GM20431 (cell line): ENCODE measurements at regions not wholly inside any gene's neighbourhood (a gene's known extent, or its start where the extent isn't known, plus 50 kb on each side); places are given as distances from the start of the nearest gene placed in this dataset.

ENCODE experiments used
- in situ Hi-C: fragments of 300-500 bp; cut with MseI, MboI; formaldehyde crosslinking; loops from one replicate; pipeline ENCODE4 v1.15.0; 2020; ENCODE audit warnings: low sequenced_read_pairs; ENCODE audit not compliant: unreplicated experiment

DNA sequence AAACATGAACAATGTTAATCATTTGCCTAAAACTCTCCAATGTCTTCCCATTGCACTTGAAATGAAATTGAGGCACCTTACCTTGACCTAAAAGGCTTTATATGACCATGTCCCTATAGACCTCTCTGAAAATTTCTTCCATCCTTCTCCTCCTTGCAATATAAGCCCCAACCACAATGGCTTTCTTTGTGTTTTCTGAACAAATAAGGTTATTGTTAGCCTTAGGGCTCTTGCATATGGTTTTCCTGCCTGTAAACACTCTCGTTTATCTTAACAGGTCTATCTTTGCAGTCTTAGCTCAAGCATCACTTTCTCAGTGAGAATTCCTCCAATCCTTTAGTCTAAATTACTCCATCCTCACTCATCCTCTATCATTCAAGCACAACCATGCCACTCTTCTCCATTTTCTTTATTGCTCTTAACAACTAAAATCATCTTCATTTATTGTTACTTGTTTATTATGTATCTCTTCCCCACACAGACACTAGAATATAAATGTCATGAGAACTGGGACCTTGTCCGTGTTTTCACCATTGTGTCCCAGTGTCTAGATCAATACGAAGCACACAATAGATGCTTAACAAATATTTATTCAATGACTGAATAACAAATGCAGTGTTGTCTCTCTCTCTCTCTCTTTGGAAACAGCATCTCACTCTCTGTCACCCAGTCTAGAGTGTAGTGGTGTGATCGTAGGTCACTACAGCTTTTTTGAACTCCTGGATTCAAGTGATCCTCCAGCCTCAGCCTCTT is 129.3 kb downstream of the RDH14 start:
- in situ Hi-C loops, result no loop called here

DNA sequence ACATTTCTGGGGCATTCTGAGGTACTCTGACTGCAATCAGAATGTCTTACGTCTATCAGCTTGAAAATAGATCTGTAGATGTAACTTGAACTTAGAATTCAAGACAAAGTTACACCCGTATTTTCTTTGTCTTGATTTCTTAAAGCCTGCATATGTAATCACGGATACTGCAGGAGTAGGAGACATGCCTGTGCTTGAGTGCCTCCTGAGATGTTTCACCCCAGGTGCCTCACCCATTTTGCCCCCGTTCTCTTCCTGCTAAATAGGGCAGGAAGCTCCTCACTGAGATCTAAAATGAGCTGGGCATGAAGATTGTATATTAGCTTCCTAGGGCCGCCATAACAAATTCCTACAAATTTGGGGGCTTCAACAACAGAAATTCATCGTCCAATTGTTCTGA is 131.9 kb downstream of the RDH14 start:
- in situ Hi-C loops, result no loop called here

DNA sequence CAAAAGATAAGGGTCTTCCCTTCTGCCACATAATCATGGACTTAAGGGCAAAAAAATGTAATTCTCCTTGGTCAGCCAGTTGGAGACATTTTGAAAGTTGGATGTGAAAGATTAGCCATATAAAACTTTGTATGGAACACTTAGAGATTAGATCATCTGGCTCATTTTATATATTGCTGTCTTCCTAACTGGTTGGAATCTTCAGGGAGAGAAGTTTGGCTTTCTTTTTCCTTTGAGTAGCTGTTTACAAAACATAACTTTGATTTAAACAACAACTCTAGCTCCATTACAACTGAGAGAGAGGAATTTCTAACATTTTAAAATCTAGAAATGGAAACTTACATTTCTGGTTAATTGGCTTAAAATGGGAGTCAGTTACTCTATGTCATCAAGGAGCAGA is 132.7 kb downstream of the RDH14 start:
- in situ Hi-C loops, result no loop called here

DNA sequence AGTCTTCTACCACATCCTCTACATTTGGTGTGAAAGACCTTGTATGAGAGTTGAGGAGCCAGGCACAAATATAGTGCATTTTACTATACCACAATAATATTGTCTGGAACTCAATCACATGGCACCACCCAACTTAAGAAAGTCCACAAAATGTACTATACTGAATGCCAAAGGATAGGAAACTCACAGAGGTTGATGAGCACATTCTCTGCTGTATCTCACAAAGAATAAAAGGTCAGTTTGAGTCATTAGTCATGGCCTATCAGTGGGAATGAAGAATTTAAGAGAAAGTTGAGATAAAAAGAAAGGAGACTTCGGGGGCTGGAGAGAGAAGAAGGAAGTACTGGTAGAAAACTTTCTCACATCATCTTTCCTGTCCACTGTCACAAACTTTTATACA is 134.3 kb downstream of the RDH14 start:
- in situ Hi-C loops, result no loop called here

DNA sequence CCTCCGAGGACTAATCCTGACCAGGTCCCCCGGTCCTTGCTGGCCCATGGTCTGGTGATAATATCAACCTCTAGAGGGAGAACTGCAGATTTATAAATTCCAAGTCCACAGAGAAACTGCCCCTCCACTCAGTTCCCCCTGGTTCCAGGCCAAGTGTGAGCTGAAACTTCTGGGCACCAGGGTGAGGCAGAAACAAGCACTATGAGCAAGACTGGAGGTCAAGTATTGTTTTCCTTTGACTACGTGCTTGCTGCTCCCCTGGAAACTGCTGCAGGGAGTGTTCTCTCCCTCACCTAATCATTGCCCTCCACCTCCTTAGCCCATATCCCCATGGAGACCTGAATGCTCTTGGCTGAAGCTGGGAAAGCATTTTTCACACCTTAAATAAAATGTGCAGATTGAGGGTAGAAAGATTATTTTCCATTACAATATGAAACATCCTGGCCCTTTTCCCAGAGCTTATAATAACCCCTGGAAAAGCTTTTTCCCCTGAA is 135.2 kb downstream of the RDH14 start:
- in situ Hi-C loops, result no loop called here

DNA sequence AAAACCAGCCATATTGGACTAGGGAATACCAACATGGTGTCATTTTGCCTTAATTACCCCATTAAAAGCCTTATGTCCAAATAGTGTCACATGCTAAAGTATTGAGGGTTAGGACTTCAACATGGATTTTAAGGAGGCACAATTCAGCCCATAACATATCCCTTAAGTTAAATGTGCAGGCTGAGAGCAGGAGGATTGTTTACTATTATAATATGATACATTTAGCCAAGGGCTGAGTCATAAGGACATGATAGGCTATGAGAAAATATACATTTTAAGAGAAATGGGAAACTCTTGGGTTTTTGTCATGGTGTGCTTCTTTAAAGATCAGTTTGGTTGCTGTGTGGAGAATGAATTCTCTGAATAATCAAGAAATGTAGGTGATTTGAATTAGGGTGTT is 136.8 kb downstream of the RDH14 start:
- in situ Hi-C loops, result no loop called here

DNA sequence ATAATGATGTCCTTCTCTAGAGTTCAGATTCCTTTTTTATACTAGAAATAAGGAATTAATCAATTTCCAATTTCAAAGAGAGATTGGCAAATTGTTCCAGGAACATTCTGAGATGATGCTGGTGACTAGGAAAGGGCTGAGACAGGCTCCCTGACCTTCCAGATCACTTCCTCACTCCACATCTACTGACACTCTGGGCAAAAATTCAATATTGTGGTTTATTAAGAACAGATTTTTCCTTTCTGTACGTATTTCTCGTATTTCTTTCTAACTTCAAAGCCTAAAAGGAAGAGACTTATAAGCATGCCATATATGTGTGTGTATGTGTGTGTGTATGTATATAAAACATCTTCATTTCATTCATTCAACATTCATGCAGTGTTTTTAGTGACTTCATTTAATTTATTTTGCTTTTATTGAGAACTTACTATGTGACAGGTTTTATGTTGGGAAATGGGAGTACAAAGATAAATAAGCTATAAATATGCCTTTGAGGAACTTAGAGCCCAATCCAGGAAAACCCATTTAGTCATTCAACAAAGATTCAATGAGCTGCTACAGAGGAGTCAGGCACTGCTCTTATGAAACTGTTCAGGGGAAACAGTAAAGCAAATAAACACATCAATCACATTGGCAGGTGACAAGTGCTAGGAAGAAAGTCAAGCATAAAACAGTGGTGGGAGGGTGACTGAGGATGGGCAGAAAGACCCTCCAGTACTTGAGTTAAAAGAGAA is 137.9 kb downstream of the RDH14 start:
- in situ Hi-C loops, result no loop called here

DNA sequence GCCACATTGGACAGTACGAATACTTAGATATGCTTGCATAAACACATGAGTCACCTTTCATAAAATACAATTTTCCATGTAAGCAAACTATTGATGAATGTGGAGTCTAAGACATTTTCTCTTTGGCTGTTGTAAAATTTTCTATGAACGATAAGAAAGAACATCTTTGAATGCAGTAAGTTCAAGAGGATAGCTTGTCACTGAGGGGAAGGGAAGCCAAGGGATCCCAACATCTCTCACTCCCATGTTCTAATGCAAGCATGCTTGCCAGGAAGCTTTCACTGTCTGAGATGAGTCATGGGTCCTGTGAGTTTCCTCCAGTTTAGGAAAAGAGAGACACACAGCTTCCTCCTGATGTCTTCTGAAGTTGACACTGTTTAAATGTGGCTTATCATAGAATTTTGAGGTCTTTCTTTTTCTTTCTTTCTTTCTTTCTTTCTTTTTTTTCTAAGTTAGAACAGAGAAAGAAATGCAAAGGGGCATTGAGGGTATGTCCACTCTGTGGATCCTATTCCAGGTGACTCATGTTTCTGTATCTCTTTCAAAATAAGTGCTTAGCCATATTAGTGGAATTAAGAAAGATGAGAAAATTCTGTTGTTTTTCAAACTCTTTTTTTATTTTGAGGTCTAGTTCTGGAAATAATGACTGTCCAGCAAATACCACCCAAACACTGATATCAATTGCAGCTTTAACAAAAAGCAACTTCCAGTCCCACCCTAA is 146.6 kb downstream of the RDH14 start:
- in situ Hi-C loops, result no loop called here

DNA sequence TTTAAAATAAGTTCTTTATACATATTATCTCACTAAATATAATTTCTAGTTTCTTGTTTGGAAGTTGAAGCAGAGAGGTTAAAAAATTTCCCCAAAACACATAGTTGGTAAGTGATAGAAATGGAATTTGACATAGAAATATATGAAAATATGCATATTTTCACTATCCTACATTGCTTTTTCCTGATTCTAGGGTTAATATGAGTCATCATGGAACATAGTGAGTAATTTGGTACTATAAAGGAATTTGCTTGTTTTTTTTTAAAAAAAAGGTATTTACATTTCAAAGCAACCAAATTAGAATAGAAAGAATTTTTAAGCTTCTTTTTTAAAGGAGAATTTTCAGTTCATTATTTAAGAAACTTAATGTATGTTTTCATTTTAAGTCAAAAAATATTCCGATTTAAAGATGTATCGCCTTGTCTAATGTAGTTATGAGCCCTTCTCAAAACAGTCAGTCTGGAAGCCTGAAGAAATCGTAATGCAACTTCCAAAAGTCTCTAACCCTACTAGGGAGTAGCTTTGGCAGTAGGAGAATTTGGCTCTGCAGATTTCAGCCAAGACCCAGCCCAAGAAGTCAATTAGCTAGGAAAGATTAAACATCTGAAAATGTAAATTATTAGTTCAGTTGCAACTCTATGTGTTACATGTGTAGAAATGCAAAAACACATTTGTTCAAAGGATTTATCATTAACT is 147.3 kb downstream of the RDH14 start:
- in situ Hi-C loops, result no loop called here

DNA sequence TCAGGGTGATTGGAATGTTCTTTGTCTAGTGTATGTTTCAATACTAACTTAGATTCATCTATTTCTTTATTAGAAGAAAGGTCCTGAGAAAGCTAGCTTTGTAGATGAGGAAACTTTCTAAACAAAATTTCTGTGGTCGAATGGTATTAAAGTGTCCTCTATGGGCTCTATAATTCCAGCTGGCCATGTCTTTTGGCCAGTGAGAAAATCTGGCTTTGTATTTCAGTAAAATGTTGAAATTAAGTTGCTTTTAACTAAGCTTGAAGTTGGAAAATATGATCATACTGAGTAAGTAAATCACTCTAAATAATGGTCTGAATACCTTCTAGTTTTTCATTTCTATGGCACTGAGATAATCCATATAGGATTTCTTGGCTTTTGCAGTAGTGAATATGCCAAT is 148.8 kb downstream of the RDH14 start:
- in situ Hi-C loops, result no loop called here

DNA sequence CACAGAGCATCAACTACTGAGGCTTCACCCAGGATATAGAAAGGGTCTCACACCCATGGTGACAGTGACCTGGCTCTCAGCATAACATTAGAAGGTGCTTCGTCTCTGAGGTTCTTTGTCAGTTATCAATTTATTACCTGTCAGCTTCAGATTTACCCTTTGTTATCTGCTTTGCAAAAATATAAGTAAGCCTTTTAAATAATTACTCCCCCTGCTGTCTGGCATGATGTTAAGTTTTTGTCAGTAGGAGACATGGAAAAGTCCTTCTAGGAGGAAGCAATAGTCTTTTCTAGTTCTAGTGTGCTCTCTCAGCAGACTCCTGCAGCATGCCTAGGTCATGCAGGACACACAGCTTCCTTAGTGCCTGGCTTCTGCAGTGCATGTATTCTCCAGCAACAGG is 149.9 kb downstream of the RDH14 start:
- in situ Hi-C loops, result no loop called here

DNA sequence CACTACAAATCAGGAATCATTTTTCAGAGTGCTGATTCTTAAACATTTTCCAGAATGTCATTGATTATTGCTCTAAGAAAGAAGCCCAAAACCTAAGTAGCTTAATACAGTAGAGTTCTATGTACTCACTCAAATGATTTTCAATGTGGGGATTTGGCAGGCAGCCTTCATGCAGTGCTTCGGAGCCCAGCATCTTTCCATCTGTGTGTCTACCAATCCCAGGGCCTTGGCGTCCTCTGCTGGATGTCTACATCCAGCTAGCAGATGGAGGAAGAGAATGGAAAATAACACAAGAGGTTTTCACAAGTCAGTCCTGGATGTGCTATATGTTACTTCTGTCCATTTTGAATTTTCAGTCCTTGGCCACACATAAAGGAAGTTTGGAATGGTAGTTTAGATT is 151.8 kb downstream of the RDH14 start:
- in situ Hi-C loops, result no loop called here

DNA sequence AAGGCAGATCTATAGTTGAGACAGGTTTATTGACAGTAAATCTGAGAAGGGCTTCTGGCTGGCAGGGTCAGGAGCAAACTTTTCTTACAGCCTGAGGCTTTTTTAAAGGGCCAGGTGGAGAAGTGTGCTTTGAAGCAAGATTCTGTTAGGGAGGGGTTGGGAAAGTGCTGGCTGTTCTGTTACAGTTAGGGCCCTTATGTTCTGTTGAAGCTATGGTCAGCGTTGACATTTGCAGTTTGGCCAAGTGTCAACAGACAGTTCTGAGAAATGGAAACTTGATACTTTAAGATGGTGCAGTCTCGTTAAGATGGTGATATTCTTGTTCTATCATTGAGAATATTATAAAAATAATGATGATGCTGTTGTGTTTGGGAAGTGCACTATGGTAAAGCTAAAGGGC is 154.2 kb downstream of the RDH14 start:
- in situ Hi-C loops, result no loop called here

DNA sequence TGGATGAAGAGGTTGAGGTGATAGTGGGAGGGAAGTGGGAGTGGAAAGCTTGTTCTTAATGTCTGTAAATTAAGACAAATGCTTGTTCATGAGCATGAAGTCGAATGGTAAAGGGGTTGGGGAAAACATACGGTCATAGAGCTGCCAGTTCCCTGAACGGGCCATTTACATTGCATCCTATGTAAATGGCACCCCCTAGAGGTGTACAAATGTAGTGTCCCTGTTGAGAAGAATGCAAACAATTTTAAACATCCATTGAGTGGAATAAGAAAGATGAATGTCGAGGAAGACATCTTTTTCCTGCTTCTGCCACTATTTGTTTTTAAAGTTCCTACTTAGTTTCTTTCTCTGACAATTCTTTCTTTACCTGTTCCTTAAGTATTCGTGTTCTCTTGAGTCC is 155.7 kb downstream of the RDH14 start:
- in situ Hi-C loops, result no loop called here

DNA sequence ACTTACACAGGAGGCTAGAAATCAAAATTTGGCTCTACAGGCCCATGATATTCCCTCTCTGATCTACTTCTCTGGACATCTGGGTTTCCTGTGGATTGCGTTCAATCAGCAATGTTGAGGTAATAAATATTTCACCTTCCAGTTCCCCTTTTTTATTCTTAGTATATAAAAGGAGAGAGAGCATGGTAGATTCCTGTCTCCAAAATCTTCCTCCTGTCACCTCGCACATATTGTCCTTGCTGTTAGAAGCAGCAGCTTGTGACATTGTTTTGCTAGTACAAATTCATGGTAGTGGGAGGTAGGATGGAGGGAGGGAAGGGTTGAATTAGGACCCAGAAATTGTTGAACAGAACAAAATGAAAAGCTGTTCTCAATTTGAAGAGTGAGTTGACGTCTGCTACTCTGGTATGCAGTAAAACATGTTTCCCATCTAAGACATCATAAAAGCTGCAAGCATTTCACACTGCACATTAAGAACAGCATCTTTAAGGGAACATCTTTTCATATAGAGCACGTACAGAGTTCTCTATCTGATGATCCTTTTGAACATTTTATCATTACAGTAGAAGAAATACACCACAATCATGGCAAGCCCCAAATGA is 156.4 kb downstream of the RDH14 start:
- in situ Hi-C loops, result no loop called here

DNA sequence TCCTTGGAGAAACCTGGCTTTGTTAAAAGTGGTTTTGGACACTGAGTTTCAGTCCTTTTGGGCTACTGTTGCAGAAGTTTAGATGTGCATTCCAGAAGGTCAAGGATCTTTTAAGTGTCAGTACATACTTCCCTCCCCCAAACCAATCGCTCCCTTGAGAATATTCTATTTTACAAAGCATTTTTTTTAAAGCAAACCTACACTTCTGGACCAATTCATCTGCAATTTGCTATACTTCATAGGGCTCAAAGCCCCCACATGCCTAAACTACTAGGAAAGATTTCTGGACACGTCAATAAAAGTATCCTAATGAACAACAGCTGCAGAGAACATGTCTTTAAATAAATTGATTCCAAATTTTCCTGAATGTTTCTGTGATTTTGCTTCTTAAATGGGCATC is 157.6 kb downstream of the RDH14 start:
- in situ Hi-C loops, result no loop called here

DNA sequence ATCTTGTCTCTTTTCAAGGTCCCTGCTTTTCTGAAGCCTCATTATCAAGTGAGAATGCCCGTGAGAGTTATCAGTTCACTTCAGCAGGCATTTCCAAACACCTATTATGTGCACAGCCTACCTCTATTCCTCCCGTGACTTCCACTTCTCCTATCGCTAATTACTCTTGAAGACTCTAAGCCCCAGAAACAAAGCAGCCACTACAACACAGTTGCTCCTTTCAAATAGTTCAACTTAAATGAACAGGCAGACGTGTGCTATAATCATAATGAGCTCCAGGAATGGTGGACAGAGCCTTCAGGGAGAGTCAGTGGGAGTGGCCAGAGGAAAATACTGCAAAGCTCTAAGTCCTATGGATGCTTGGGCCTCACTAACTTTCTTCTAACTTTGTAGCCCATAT is 159.0 kb downstream of the RDH14 start:
- in situ Hi-C loops, result no loop called here

DNA sequence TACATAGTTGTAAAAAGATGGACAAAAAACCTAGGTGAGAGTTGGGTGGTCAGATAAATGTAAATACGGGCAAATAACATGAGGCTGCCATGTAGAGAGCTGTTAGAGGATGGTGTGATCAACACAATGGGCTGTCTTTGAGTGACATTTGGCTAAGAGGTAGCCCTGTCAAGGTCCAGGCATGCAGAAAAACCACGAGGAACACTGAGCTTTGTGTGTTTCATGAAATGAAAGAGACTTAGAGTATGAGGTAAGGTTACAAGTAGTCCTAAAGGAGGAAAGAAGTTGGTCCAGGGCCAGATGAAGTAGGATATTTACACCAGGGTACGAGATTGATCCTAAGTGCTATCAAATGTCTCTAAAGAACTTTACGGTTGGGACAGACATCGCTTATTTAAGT is 160.9 kb downstream of the RDH14 start:
- in situ Hi-C loops, result no loop called here

DNA sequence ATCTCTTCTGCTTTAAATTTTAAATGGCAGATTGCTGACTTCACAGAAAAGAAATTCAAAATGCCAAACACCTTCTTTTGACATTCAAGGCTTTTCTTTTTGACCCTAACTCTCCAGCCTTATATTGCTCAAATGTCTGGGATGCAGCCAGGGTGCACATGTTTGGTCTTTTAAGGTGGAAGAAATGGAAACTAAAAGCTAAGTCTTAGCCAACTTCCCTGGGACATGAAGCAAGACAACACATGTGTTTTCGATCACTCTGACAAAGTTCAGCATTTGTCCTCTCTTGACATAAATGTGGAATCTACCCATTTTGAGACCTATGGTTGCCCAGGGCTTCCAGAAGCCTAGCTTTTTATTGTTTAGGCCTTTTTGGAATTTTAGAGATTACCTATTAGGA is 161.6 kb downstream of the RDH14 start:
- in situ Hi-C loops, result no loop called here

DNA sequence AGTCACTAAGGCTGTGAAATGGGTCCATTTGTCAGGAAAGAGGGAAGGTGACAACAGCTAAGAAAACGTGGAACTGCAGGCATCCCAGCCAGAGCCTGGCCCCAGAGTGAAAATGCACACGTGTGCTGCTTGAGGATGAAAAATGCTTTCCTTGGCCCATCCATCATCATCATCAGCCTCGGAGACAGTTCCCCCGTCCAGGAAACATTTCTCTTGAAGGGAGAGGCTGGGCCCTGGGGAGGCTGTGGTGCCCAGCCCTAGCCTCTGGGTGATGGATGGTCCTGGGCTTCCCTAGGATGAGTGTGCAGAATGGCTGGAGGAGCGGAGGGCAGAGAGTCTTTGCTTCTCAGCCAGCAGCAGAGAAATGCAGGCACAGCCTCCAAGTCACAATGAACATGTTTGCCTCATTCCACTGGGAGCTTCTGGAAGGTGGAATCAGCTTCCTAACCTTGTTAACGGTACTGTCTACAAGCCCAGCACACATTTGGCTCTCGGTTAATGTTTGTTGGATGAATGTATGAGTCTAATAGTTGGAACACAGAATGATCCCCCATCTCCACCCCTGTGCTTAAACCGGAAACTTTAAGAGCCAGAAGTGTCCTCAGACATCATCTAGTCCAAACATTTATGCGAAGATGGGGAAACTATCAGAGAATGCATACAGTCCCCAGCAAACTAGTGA is 164.0 kb downstream of the RDH14 start:
- in situ Hi-C loops, result no loop called here
